ENCODE measurements at regions not wholly inside any gene's neighbourhood (a gene's known extent, or its start where the extent isn't known, plus 50 kb on each side); places are given as distances from the start of the nearest gene placed in this dataset.

DNA sequence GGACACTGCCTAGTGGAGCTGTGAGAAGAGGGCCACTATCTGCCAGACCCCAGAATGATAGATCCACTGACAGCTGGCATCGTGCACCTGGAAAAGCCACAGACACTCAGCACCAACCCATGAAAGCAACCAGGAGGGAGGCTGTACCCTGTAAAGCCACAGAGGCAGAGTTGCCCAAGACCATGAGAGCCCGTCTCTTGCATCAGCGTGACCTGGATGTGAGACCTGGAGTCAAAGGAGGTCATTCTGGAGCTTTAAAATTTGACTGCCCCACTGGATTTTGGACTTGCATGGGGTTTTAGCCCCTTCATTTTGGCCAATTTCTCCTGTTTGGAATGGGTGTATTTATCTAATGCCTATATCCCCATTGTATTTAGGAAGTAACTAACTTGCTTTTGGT lies 83.5 kb upstream of the P3H2 start:
- H3K9me3 Mint-ChIP-seq: peaks cover 17% of the 10 kb centered on the region in 2 experiments; a peak in 4 of 5 replicates

More for the DNA sequence above, 83.5 kb upstream of the P3H2 start:
- no peak overlapping the region for H4K5ac ChIP-seq (ENCODE audit: insufficient read length, low read depth, low read length)
- no peak overlapping the region for H3K27ac ChIP-seq (ENCODE audit: insufficient read length, low read depth, low read length)
- no peaks in the 10 kb centered on the region for H3K79me2 ChIP-seq (ENCODE audit: insufficient read depth, low read length)
- Mint-ChIP-seq H3K4me3 (no peak overlapping the region), H3K36me3 (ENCODE audit: insufficient read depth in 1 of 3, low read depth in 3 of 3) (peaks cover 8 to 21% (median 15%) of the 10 kb centered on the region in 3 experiments), H3K27me3 (ENCODE audit: low read depth) (no peaks in the 10 kb centered on the region), H3K27ac (no peak overlapping the region), H3K4me1 (peaks cover 0 to 4% of the 10 kb centered on the region in 2 experiments; a peak in 1 of 4 replicates)
- no peaks in the 10 kb centered on the region for H3K4me1 ChIP-seq (ENCODE audit: insufficient read depth, low read length)
- no peaks in the 10 kb centered on the region for H3K9me3 ChIP-seq (ENCODE audit: control insufficient read depth, low read depth, low read length)
- no peak overlapping the region for H3K18ac ChIP-seq (ENCODE audit: insufficient read length, low read depth, low read length)
- H2BK20ac ChIP-seq (ENCODE audit: low read depth, low read length, poor library complexity, severe bottlenecking): no peak overlapping the region
- WGBS (ENCODE audit: extremely low coverage, insufficient read length, low lambda C conversion rate): no CpG with 5 or more reads among the region's 3 CpGs
- no peak overlapping the region for H2BK12ac ChIP-seq (ENCODE audit: insufficient read length, low read depth, low read length)
- H3K23me2 ChIP-seq (ENCODE audit: insufficient read length, low read depth, low read length, poor library complexity, severe bottlenecking): no peaks in the 10 kb centered on the region
- no peak overlapping the region for H3K4me2 ChIP-seq (ENCODE audit: insufficient read depth, insufficient read length, low read length)
- H2BK5ac ChIP-seq (ENCODE audit: insufficient read length, low read length): no peak overlapping the region
- no peak overlapping the region for H3K23ac ChIP-seq (ENCODE audit: insufficient read length, low read depth, low read length)
- H4K20me1 ChIP-seq (ENCODE audit: control insufficient read depth, insufficient read depth, insufficient read length): no peaks in the 10 kb centered on the region
- H4K8ac ChIP-seq (replicated peaks; ENCODE audit: insufficient read length, low read depth, low read length): no peak overlapping the region
- no peak overlapping the region for H3K14ac ChIP-seq (ENCODE audit: insufficient read depth, low read length)
- H3T11ph ChIP-seq (ENCODE audit: low read length): no peak overlapping the region
- no peak overlapping the region for H3K4ac ChIP-seq (ENCODE audit: low read depth, low read length)
- no peak for DNase-seq
- H2BK120ac ChIP-seq (ENCODE audit: low read depth, low read length, poor library complexity, severe bottlenecking): no peak overlapping the region
- H2AK5ac ChIP-seq (ENCODE audit: insufficient read length, low read length): no peak overlapping the region
- no peak overlapping the region for H3K56ac ChIP-seq (ENCODE audit: insufficient read length, low read depth, low read length)
- no peaks in the 10 kb centered on the region for H3K79me1 ChIP-seq (ENCODE audit: insufficient read depth, low read depth, low read length, poor library complexity, severe bottlenecking)
- H4K91ac ChIP-seq (ENCODE audit: insufficient read length, low read depth, low read length): no peak overlapping the region
- no peaks in the 10 kb centered on the region for H3K27me3 ChIP-seq (ENCODE audit: insufficient read depth, low read length)
- TF ChIP-seq CTCF (conservative IDR thresholded peaks at IDR 0.05): no peak
- H2AFZ ChIP-seq (ENCODE audit: low read length): no peak overlapping the region
- no peak overlapping the region for H3K9ac ChIP-seq (ENCODE audit: extremely low read depth, insufficient read length, low read length)
- no peak overlapping the region for H2BK15ac ChIP-seq (ENCODE audit: low read depth, low read length)

Data from H9 (cell line).